Epithelial cell of prostate (primary cell): ENCODE measurements at regions not wholly inside any gene's neighbourhood (a gene's known extent, or its start where the extent isn't known, plus 50 kb on each side); places are given as distances from the start of the nearest gene placed in this dataset.

Source experiments
- DNase-seq: peaks from one replicate; pipeline ENCODE4 v3.0.0-alpha.2; 2011; ENCODE audit warnings: low read depth, low spot score
- H3K27ac ChIP-seq: fragments of 450-650 bp; 2 replicates; pipeline ENCODE4 v1.5.1; 2017; ENCODE audit warnings: mild to moderate bottlenecking

- H3K27ac ChIP-seq, result no peak overlapping the region
- no peak for DNase-seq
These were observed 233.1 kb downstream of the POU4F1 start for GRCh38 chr13:78370231-78370630.

DNA sequence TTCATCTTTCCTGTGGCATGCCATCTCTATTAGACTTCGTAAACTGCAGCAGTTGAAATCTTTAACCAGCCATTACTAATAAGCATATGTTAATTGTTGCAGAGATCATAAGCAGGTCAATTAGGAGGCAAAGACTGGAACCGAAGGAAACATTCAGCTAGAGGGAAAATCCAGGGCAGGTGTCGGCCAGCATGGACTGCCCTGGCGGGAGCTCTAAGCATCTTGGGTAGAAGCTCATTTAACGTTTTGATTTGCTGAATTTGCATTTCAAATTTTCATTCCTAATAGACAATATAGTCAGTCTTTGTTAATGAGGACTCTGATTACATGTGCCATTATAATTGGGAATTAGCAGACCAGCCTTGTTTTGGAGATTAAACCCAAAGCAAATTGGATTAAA, 238.6 kb downstream of the POU4F1 start:
- H3K27ac ChIP-seq, result no peak overlapping the region
- no peak for DNase-seq

DNA sequence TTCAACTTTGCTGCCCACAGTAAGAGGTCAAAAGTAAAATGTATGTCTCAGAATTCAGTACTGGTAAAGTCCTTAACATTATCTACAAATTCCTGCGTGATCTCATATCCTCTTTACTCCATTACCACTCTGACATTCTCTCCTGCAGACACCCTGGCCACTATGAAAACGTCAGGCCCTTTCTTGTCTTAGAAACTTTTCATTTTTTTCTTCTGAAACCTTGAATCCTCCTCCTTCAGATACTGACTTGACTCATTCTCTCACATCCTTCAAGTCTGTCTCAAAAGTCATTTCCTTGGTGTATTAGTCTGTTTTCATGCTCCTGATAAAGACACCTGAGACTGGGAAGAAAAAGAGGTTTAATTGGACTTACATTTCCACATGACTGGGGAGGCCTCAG, 262.3 kb downstream of the POU4F1 start:
- DNase-seq, result no peak
- no peak overlapping the region for H3K27ac ChIP-seq

DNA sequence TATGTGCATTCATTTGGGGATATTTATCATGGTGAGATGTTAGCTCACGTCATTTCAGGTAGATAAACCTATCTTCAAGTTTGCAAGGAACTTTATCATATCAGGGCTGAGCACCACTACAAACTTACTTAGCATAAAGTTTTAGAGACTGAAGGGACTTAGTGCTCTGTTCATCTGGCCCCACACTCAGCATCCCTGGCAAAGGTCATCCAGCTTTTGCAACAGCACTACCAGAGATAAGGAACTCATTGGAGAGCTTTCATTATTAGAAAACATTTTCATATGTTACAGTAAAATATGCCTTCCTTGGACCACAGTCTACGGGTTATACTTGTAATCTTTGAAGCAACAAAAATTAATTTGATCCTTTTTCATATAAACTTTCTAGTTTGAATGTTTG, 263.4 kb downstream of the POU4F1 start:
- DNase-seq, result no peak
- no peak overlapping the region for H3K27ac ChIP-seq

DNA sequence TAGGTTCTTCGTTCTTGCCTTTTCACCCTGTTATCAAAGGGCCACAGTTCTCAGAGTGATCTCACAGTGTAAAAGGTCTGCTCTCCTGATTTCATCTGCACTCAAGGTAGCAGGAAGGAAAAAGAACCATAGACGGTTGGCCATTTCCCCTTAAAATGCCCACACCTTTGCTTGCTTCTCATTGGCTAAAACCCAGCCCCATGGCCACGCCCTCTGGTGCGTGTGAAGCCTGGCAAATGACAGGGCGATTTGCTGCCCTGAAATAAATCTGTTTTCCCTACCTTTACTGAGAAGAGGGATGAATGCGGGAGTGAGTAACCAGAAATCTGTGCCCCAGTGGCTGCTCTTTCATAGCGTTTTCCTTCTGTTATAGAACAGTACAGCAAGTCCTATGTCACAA, 269.3 kb downstream of the POU4F1 start:
- DNase-seq, result no peak
- no peak overlapping the region for H3K27ac ChIP-seq

GRCh38 chr13:78326633-78327032, 276.7 kb downstream of the POU4F1 start:
- DNase-seq, result no peak
- no peak overlapping the region for H3K27ac ChIP-seq

DNA sequence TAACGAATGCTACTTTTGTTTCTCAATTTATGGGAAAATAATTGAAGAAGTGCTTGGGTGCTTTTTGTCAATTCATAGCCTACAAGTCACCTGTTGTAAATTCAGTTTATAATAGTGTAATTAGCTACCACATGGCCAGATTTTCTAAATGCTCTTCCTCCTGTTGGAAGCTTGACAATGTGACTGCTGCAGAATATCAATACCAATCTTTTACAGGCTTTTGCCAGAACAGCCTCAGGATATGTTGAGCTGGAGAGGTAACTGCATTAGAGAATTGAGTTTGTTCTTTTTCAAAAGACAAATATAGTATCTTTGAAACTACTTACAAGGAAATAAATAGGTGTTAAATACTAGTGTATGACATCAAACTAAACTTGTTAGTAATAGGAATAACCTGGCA, 277.8 kb downstream of the POU4F1 start:
- no peak for DNase-seq
- no peak overlapping the region for H3K27ac ChIP-seq

DNA sequence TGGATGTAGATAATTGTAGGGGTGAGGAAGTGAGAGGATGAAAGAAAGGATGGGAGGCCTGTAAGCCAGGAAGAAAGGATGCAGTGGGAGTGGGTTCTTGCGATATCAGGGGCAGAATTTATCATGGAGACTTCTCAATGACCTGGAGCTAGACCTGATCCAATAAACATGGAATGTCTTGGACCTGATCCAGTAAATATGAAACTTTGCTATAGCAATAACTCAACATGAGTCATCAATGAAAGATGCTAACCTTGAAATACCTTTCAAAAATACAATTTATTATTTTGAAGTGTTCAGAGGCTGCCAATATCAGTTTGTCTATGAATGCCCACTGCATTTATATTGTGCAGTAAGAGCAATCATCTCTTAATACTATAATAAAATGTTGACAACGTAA, 279.5 kb downstream of the POU4F1 start:
- no peak overlapping the region for H3K27ac ChIP-seq
- no peak for DNase-seq

- no peak for DNase-seq
- no peak overlapping the region for H3K27ac ChIP-seq
These were observed 280.3 kb downstream of the POU4F1 start for GRCh38 chr13:78323040-78323439.

GRCh38 chr13:78319101-78319627, 284.2 kb downstream of the POU4F1 start:
- H3K27ac ChIP-seq, result no peak overlapping the region
- DNase-seq, result no peak

DNA sequence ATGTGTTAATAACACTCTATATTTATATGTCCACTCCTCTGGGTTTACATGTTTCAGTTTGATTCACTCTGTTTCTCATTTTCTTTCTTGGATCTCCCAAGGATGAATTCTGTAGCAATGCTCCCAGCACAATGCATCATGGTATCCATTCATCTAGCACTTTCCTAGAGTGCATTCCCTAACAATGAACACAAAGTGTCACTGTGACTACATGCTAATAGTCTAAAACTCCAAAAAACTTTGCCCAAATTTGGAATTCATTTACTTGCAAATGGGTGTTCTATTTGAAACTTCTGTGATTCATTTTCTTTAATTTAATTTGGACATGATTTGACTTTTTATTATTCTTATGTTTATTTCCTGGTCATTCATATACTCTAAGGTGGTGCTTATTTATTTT, 286.3 kb downstream of the POU4F1 start:
- H3K27ac ChIP-seq, result no peak overlapping the region
- DNase-seq, result no peak

- no peak overlapping the region for H3K27ac ChIP-seq
- no peak for DNase-seq
These were observed 293.7 kb downstream of the POU4F1 start for GRCh38 chr13:78309497-78310180.

- no peak for DNase-seq
- no peak overlapping the region for H3K27ac ChIP-seq
These were observed 296.7 kb downstream of the POU4F1 start for GRCh38 chr13:78306519-78307206.

DNA sequence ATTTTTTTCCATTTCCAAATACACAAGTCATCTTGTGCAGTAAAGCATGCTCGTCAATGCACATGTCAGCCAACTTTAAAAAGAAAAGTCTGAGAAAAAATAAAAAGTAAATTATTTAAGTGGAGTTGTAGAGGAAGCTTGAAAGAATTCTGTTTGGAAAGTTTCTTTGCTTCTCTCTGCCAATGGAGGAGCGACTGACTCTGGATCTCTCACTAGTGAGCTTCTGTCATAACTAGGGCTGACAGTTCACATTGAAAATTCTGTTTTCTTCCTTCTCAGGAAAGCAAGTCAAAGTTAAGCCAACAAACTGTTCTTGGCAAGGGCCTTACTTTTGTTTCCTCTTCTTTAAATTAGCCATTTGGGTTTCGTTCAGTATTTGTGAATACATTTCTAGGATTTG, 298.2 kb downstream of the POU4F1 start:
- H3K27ac ChIP-seq, result no peak overlapping the region
- DNase-seq, result no peak

DNA sequence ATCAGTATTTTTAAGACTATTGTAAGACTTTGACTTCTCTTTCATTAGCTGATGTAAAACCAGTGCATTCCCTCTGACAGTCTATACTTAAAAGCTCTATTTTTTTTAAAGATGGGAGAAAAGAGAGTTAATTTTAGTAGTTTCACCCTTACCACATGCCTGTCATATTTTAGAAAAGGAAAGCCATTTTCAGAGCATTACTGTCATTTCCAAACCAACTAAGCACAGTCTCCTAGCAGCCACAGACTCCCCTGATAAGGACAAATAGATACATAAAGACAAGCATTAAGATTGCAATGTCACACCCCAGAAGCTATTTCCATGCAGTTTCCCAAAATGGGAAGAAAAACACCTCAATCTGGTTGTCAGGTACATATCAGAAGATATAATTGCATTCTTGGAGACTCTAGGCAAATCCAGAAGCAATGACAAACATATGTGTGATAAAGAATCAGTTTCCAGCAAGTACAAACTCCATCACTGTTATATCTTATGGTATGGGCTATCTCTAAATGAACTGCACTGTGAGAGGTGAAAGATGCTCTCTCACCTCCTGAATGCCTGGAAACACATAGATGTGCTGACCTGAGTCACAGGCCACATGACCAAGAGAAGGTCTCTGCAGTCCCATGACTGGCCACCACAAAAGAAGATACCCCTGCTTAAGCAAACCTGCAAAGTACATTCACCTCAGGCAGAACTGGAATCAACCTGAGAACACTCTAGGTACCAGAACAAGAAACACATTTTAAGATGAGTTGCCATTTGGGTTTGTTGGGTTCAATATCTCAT, 303.3 kb downstream of the POU4F1 start:
- H3K27ac ChIP-seq, result no peak overlapping the region
- no peak for DNase-seq

DNA sequence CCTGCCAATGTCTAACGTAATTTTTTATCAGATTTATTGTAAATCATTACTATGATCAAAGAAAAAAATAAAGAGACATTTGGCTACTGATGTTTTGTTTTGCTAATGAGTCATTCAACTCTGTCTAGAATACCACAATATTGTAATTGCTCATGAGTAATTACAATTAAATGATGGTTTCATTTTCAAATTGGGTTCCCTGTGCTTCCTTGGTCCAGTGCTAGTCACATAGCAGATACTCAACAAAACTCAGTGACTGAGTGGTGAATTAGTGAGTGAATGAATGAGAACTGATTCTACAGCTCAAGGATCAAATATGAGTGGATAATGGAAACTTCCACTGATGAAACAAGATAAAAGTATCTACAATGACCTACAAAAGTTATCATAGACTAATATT, 304.7 kb downstream of the POU4F1 start:
- peak; percentile 3 for DNase-seq

DNA sequence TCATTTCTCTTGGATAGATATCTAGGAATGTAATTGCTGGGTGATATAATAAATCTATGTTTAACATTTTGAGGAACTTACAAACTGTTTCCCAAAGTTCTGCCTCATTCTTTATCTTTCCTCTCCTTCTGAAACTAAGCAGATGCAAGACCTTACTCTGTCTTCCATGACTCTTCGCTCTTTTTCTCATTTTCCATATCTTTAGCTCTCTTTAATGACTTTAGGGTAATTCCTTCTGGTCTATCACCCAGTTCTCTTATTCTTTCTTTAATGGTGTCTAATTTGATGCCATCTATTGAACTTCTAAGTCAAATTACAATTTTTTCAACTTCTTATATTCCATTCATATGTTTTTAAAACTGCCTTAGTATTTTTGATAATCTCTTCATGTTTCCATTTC, 316.6 kb downstream of the POU4F1 start:
- no peak overlapping the region for H3K27ac ChIP-seq
- no peak for DNase-seq

More for the DNA sequence above, 304.7 kb downstream of the POU4F1 start:
- H3K27ac ChIP-seq, result no peak overlapping the region

- DNase-seq, result no peak
- no peak overlapping the region for H3K27ac ChIP-seq
These were observed 338.3 kb downstream of the POU4F1 start for GRCh38 chr13:78265098-78265497.

GRCh38 chr13:78258304-78258703, 339.7 kb upstream of the EDNRB start:
- H3K27ac ChIP-seq, result no peak overlapping the region
- no peak for DNase-seq

DNA sequence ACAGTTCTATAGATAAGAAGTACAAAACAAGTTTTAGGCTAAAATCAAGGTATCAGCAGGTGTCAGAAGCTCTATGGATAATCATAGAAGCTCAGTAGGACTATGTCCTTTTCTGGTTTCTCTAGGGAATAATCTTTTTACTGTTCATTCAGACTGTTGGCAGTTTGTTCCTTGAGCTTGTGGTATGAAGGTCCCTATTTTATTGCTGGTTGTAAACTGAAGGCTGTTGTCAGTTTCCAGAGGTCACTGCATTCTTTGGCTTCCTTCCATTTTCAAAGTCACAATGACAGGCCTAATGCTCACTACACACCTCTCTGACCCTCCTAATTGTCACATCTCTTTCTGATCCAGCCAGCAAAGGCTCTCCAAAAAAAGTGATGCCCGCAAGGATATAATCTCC, 337.9 kb upstream of the EDNRB start:
- DNase-seq, result no peak
- no peak overlapping the region for H3K27ac ChIP-seq

- DNase-seq, result no peak
- H3K27ac ChIP-seq, result no peak overlapping the region
These were observed 335.5 kb upstream of the EDNRB start for GRCh38 chr13:78254113-78254512.
